Stimulated activated CD8-positive, alpha-beta memory T cell treated with anti-CD3 and anti-CD28 coated beads, Interleukin-15, amount 100 ng/mL, for 1 hour (primary cell): ENCODE measurements at regions not wholly inside any gene's neighbourhood (a gene's known extent, or its start where the extent isn't known, plus 50 kb on each side); places are given as distances from the start of the nearest gene placed in this dataset.
A peak's percentile ranks its signal among the peaks of the same experiment; 100 is the strongest.

Experiments used
- DNase-seq: peaks from one replicate; pipeline ENCODE4 v3.0.0-alpha.2; 2020; ENCODE audit warnings: low read depth

GRCh38 chr5:34505731-34506130 is 150.4 kb upstream of the RAI14 start:
- no peak for DNase-seq

GRCh38 chr5:34507933-34508332 is 148.2 kb upstream of the RAI14 start:
- no peak for DNase-seq

GRCh38 chr5:34509392-34509791 is 146.7 kb upstream of the RAI14 start:
- no peak for DNase-seq

GRCh38 chr5:34510002-34510401 is 146.1 kb upstream of the RAI14 start:
- no peak for DNase-seq

- no peak for DNase-seq
These were observed 145.1 kb upstream of the RAI14 start for GRCh38 chr5:34511063-34511462.

- DNase-seq, result no peak
These were observed 144.6 kb upstream of the RAI14 start for GRCh38 chr5:34511481-34511880.

- no peak for DNase-seq
These were observed 144.2 kb upstream of the RAI14 start for GRCh38 chr5:34511915-34512314.

GRCh38 chr5:34516166-34516565 is 140.0 kb upstream of the RAI14 start:
- DNase-seq, result no peak

- DNase-seq, result no peak
These were observed 139.4 kb upstream of the RAI14 start for GRCh38 chr5:34516686-34517085.

- no peak for DNase-seq
These were observed 138.9 kb upstream of the RAI14 start for GRCh38 chr5:34517249-34517648.

- no peak for DNase-seq
These were observed 136.5 kb upstream of the RAI14 start for GRCh38 chr5:34519489-34520220.

- no peak for DNase-seq
These were observed 134.4 kb upstream of the RAI14 start for GRCh38 chr5:34521628-34522290.

- peak; percentile 20 for DNase-seq
These were observed 133.3 kb upstream of the RAI14 start for GRCh38 chr5:34522599-34523386.

GRCh38 chr5:34523387-34523726 is 132.8 kb upstream of the RAI14 start:
- DNase-seq, result no peak

- no peak for DNase-seq
These were observed 132.0 kb upstream of the RAI14 start for GRCh38 chr5:34524123-34524522.

- DNase-seq, result no peak
These were observed 130.4 kb upstream of the RAI14 start for GRCh38 chr5:34525761-34526160.

- no peak for DNase-seq
These were observed 129.3 kb upstream of the RAI14 start for GRCh38 chr5:34526682-34527305.

- no peak for DNase-seq
These were observed 126.4 kb upstream of the RAI14 start for GRCh38 chr5:34529581-34530331.

GRCh38 chr5:34530637-34531036 is 125.5 kb upstream of the RAI14 start:
- no peak for DNase-seq

GRCh38 chr5:34531751-34532360 is 124.3 kb upstream of the RAI14 start:
- DNase-seq, result no peak
